ENCODE measurements at regions not wholly inside any gene's neighbourhood (a gene's known extent, or its start where the extent isn't known, plus 50 kb on each side); places are given as distances from the start of the nearest gene placed in this dataset.
"Not testable (repeated sequence)": the region's sequence is repeated elsewhere in the genome, so short reads cannot be mapped to it uniquely, and the experiment has no call there.

- 0 out of 3 replicates have a peak, but pooled peaks have one; percentile 21 for ATAC-seq (ENCODE audit: low read depth)
- Histone ChIP-seq H3K4me1 (ENCODE audit: insufficient read depth, poor library complexity, severe bottlenecking) (no peaks in the 10 kb centered on the region), H3K9me3 (ENCODE audit: severe bottlenecking) (no peaks in the 10 kb centered on the region), H3K27ac (ENCODE audit: poor library complexity, severe bottlenecking) (no peak overlapping the region), H3K27me3 (ENCODE audit: insufficient read depth, poor library complexity, severe bottlenecking) (no peaks in the 10 kb centered on the region), H3K4me3 (ENCODE audit: severe bottlenecking) (no peak overlapping the region), H3K36me3 (ENCODE audit: low read depth) (no peaks in the 10 kb centered on the region)
- TF ChIP-seq CTCF (IDR thresholded peaks at IDR 0.05; ENCODE audit: poor library complexity, severe bottlenecking) = no peak
- no peak for DNase-seq (ENCODE audit: low spot score)
Measured at GRCh38 chr15:96200357-96200967, 130.0 kb upstream of the NR2F2 start.

- Histone ChIP-seq H3K4me3 (ENCODE audit: severe bottlenecking) (no peak overlapping the region), H3K4me1 (ENCODE audit: insufficient read depth, poor library complexity, severe bottlenecking) (no peaks in the 10 kb centered on the region), H3K9me3 (ENCODE audit: severe bottlenecking) (no peaks in the 10 kb centered on the region), H3K27me3 (ENCODE audit: insufficient read depth, poor library complexity, severe bottlenecking) (no peaks in the 10 kb centered on the region), H3K36me3 (ENCODE audit: low read depth) (no peaks in the 10 kb centered on the region), H3K27ac (ENCODE audit: poor library complexity, severe bottlenecking) (no peak overlapping the region)
- ATAC-seq (ENCODE audit: low read depth) (no peak), DNase-seq (ENCODE audit: low spot score) (no peak)
- no peak for TF ChIP-seq CTCF (IDR thresholded peaks at IDR 0.05; ENCODE audit: poor library complexity, severe bottlenecking)
Measured at GRCh38 chr15:96201696-96202095, 128.8 kb upstream of the NR2F2 start.

- ATAC-seq (ENCODE audit: low read depth); H3K9me3 ChIP-seq (ENCODE audit: severe bottlenecking); H3K4me3 ChIP-seq (ENCODE audit: severe bottlenecking); DNase-seq (ENCODE audit: low spot score); H3K36me3 ChIP-seq (ENCODE audit: low read depth); H3K4me1 ChIP-seq (ENCODE audit: insufficient read depth, poor library complexity, severe bottlenecking); H3K27me3 ChIP-seq (ENCODE audit: insufficient read depth, poor library complexity, severe bottlenecking); H3K27ac ChIP-seq (ENCODE audit: poor library complexity, severe bottlenecking): not testable (repeated sequence)
Measured at GRCh38 chr15:96205588-96205987, 124.9 kb upstream of the NR2F2 start.

GRCh38 chr15:96207377-96208006 lies 123.0 kb upstream of the NR2F2 start:
- H3K27ac ChIP-seq (ENCODE audit: poor library complexity, severe bottlenecking) = no peak overlapping the region
- no peak for DNase-seq (ENCODE audit: low spot score)

GRCh38 chr15:96209285-96209735 lies 121.2 kb upstream of the NR2F2 start:
- no peaks in the 10 kb centered on the region for H3K4me1 ChIP-seq (ENCODE audit: insufficient read depth, poor library complexity, severe bottlenecking)
- no peak for ATAC-seq (ENCODE audit: low read depth)
- no peak overlapping the region for H3K4me3 ChIP-seq (ENCODE audit: severe bottlenecking)
- DNase-seq (ENCODE audit: low spot score) = no peak
- no peaks in the 10 kb centered on the region for H3K36me3 ChIP-seq (ENCODE audit: low read depth)
- H3K27me3 ChIP-seq (ENCODE audit: insufficient read depth, poor library complexity, severe bottlenecking) = no peaks in the 10 kb centered on the region
- no peak overlapping the region for H3K27ac ChIP-seq (ENCODE audit: poor library complexity, severe bottlenecking)
- no peak for TF ChIP-seq CTCF (IDR thresholded peaks at IDR 0.05; ENCODE audit: poor library complexity, severe bottlenecking)
- H3K9me3 ChIP-seq (ENCODE audit: severe bottlenecking) = no peaks in the 10 kb centered on the region

More at GRCh38 chr15:96207377-96208006, 123.0 kb upstream of the NR2F2 start:
- no peaks in the 10 kb centered on the region for H3K9me3 ChIP-seq (ENCODE audit: severe bottlenecking)
- H3K36me3 ChIP-seq (ENCODE audit: low read depth) = no peaks in the 10 kb centered on the region
- TF ChIP-seq CTCF (IDR thresholded peaks at IDR 0.05; ENCODE audit: poor library complexity, severe bottlenecking) = no peak
- no peak overlapping the region for H3K4me3 ChIP-seq (ENCODE audit: severe bottlenecking)
- no peak for ATAC-seq (ENCODE audit: low read depth)
- no peaks in the 10 kb centered on the region for H3K27me3 ChIP-seq (ENCODE audit: insufficient read depth, poor library complexity, severe bottlenecking)
- H3K4me1 ChIP-seq (ENCODE audit: insufficient read depth, poor library complexity, severe bottlenecking) = no peaks in the 10 kb centered on the region
